ENCODE measurements at regions not wholly inside any gene's neighbourhood (a gene's known extent, or its start where the extent isn't known, plus 50 kb on each side); places are given as distances from the start of the nearest gene placed in this dataset.

DNA sequence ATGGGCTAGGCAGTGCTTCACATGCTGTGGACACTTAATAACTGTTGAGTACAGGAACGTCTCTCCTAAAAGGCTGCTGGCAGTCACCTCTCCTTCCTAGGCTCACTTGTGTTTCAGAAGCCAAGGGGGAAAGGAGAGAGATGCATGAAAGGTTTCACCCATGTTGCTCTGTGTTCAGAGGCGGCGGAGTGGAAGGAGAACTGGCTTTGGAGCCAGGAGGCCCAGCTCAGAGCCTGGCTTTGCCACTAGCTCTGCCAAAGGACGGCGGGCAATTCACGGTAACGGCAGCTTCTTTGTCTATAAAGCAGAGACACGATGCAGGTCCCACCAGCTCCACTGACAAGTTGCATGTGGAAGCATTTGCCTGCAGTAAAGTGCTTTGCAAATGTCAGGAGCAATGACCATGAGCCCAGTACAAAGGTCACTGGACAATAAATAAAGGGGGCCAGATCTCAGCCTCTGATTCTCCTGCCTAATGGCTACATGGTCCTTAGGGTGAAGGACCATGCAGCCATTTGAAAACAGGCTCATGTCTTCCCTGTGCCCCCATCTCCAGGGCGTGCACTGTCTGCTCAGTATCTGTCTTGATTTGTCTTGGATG is 171.7 kb upstream of the TLE3 start:
- Histone ChIP-seq H3K9me3 (no peaks in the 10 kb centered on the region), H3K4me3 (no peak overlapping the region), H3K36me3 (no peaks in the 10 kb centered on the region), H3K4me1 (peaks cover 59 to 64% (median 61%) of the 10 kb centered on the region in 4 donors), H3K27me3 (no peaks in the 10 kb centered on the region), H3K27ac (replicated peaks in 1 of 4) (no peak overlapping the region)
- no peak for DNase-seq (ENCODE audit: extremely low spot score)
- intact Hi-C loops (cut with DNase I), result no loop called here
- 96% methylated on average over 9 of the region's 9 CpGs for WGBS
- TF ChIP-seq EP300 (IDR thresholded peaks at IDR 0.05) (no peak), POLR2AphosphoS5 (IDR thresholded peaks at IDR 0.05) (no peak), POLR2A (IDR thresholded peaks at IDR 0.05; ENCODE audit: low read depth) (no peak)
- TF ChIP-seq, protein P1, sequence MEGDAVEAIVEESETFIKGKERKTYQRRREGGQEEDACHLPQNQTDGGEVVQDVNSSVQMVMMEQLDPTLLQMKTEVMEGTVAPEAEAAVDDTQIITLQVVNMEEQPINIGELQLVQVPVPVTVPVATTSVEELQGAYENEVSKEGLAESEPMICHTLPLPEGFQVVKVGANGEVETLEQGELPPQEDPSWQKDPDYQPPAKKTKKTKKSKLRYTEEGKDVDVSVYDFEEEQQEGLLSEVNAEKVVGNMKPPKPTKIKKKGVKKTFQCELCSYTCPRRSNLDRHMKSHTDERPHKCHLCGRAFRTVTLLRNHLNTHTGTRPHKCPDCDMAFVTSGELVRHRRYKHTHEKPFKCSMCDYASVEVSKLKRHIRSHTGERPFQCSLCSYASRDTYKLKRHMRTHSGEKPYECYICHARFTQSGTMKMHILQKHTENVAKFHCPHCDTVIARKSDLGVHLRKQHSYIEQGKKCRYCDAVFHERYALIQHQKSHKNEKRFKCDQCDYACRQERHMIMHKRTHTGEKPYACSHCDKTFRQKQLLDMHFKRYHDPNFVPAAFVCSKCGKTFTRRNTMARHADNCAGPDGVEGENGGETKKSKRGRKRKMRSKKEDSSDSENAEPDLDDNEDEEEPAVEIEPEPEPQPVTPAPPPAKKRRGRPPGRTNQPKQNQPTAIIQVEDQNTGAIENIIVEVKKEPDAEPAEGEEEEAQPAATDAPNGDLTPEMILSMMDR (IDR thresholded peaks at IDR 0.05), result no peak

DNA sequence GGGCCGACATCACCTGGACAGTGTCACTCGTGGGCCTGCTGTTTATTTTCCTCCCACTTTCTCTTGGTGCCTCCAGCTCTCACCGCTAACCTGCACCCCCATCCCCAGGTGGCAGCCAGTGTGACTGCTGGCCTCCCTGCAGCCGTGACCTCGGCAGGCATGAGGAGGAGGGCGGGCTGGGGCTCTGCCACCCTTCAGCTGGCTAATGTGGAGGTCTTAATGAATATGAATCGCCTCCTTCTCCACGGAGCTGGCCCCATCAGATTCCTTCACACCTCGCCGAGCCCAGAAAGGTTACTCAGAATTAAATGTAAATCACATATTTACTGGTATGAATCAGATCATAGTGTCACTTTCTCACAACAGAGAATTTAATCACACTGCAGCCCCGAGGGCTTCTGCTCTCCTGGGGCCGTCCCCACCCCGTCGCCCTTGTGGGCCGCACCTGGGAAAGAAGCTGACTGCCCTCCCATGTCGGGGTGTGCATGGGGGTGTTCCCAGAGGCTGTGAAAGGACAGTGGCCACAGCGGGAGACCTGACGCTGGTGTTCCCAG is 171.1 kb upstream of the TLE3 start:
- no peak for DNase-seq (ENCODE audit: extremely low spot score)
- H3K9me3 ChIP-seq, result no peaks in the 10 kb centered on the region
- TF ChIP-seq POLR2A (IDR thresholded peaks at IDR 0.05; ENCODE audit: low read depth) (no peak), EP300 (IDR thresholded peaks at IDR 0.05) (no peak), POLR2AphosphoS5 (IDR thresholded peaks at IDR 0.05) (no peak)
- TF ChIP-seq, protein P1 (IDR thresholded peaks at IDR 0.05), result no peak
- no peak overlapping the region for H3K27ac ChIP-seq (replicated peaks in 1 of 4)
- H3K36me3 ChIP-seq, result no peaks in the 10 kb centered on the region
- intact Hi-C loops (cut with DNase I), result no loop called here
- H3K27me3 ChIP-seq, result no peaks in the 10 kb centered on the region
- H3K4me1 ChIP-seq, result peaks cover 66 to 70% (median 68%) of the 10 kb centered on the region in 4 donors
- WGBS, result 90% methylated on average over 16 of the region's 18 CpGs
- no peak overlapping the region for H3K4me3 ChIP-seq

GRCh38 chr15:70267879-70268278 is 170.2 kb upstream of the TLE3 start:
- 85% methylated on average over 6 of the region's 6 CpGs for WGBS
- TF ChIP-seq POLR2A (IDR thresholded peaks at IDR 0.05; ENCODE audit: low read depth) (no peak), EP300 (IDR thresholded peaks at IDR 0.05) (no peak), POLR2AphosphoS5 (IDR thresholded peaks at IDR 0.05) (no peak)
- TF ChIP-seq, protein P1 (IDR thresholded peaks at IDR 0.05), result no peak
- intact Hi-C loops (cut with DNase I), result no loop called here
- no peak overlapping the region for H3K4me3 ChIP-seq
- DNase-seq (ENCODE audit: extremely low spot score), result no peak
- H3K9me3 ChIP-seq, result no peaks in the 10 kb centered on the region
- H3K4me1 ChIP-seq, result peaks cover 75 to 79% (median 77%) of the 10 kb centered on the region in 4 donors
- no peak overlapping the region for H3K27ac ChIP-seq (replicated peaks in 1 of 4)
- no peaks in the 10 kb centered on the region for H3K36me3 ChIP-seq
- no peaks in the 10 kb centered on the region for H3K27me3 ChIP-seq

- TF ChIP-seq POLR2A (IDR thresholded peaks at IDR 0.05; ENCODE audit: low read depth), result no peak
- TF ChIP-seq, protein P1 (IDR thresholded peaks at IDR 0.05), result no peak
- no peak for TF ChIP-seq POLR2AphosphoS5 (IDR thresholded peaks at IDR 0.05)
- TF ChIP-seq EP300 (IDR thresholded peaks at IDR 0.05), result no peak
- Histone ChIP-seq H3K27ac (replicated peaks in 1 of 4) (peak overlapping the region in 1 of 4 donors; percentile 47), H3K36me3 (no peaks in the 10 kb centered on the region), H3K9me3 (no peaks in the 10 kb centered on the region), H3K27me3 (no peaks in the 10 kb centered on the region), H3K4me3 (no peak overlapping the region), H3K4me1 (peaks cover 78 to 82% (median 81%) of the 10 kb centered on the region in 4 donors)
- WGBS, result 100% methylated on average over 2 of the region's 2 CpGs
- intact Hi-C loops (cut with DNase I), result no loop called here
- no peak for DNase-seq (ENCODE audit: extremely low spot score)
Observed at GRCh38 chr15:70267306-70267705, 169.6 kb upstream of the TLE3 start.
